ENCODE measurements at regions not wholly inside any gene's neighbourhood (a gene's known extent, or its start where the extent isn't known, plus 50 kb on each side); places are given as distances from the start of the nearest gene placed in this dataset.

DNA sequence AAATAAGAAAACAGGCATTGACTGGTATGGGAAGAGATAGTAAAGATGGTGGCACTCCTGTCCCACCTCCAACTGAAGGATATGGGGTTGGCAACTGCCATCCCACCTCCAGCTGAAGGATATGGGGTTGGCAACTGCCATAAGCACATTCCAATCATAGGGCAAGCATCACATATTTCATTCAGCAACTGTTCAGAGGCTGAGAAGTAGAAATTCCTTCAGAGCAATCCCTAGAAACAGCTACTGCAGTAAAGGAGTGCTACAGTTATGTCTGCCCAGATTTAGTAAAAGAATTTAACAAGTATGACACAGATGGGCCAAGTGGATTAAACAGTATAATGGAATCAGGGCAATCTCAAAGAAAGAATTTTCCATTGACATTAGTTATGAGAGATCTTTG lies 156.8 kb downstream of the IMPG2 start:
- TF ChIP-seq EZH2phosphoT487 (IDR thresholded peaks at IDR 0.05; ENCODE audit: low read length) (no peak), EZH2 (optimal IDR thresholded peaks at IDR 0.05; ENCODE audit: low read depth, low read length) (no peak)
- TF ChIP-seq, protein P1, sequence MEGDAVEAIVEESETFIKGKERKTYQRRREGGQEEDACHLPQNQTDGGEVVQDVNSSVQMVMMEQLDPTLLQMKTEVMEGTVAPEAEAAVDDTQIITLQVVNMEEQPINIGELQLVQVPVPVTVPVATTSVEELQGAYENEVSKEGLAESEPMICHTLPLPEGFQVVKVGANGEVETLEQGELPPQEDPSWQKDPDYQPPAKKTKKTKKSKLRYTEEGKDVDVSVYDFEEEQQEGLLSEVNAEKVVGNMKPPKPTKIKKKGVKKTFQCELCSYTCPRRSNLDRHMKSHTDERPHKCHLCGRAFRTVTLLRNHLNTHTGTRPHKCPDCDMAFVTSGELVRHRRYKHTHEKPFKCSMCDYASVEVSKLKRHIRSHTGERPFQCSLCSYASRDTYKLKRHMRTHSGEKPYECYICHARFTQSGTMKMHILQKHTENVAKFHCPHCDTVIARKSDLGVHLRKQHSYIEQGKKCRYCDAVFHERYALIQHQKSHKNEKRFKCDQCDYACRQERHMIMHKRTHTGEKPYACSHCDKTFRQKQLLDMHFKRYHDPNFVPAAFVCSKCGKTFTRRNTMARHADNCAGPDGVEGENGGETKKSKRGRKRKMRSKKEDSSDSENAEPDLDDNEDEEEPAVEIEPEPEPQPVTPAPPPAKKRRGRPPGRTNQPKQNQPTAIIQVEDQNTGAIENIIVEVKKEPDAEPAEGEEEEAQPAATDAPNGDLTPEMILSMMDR (IDR thresholded peaks at IDR 0.05; ENCODE audit: low read length): no peak
- Histone ChIP-seq H3K4me3 (ENCODE audit: low read length) (no peak overlapping the region), H3K27ac (ENCODE audit: low read length) (no peak overlapping the region), H3K27me3 (replicated peaks; ENCODE audit: insufficient read depth, low read length) (no peaks in the 10 kb centered on the region), H3K4me2 (ENCODE audit: low read depth, low read length) (no peak overlapping the region), H3K9me2 (replicated peaks; ENCODE audit: insufficient read depth, low read length) (no peaks in the 10 kb centered on the region), H3K36me3 (replicated peaks; ENCODE audit: insufficient read depth, low read length) (no peaks in the 10 kb centered on the region), H3K9ac (ENCODE audit: low read length) (no peak overlapping the region), H3K79me2 (ENCODE audit: low read length) (no peaks in the 10 kb centered on the region), H3F3A (ENCODE audit: insufficient read depth, low read length) (no peaks in the 10 kb centered on the region), H3K9me3 (replicated peaks; ENCODE audit: insufficient read depth, low read length) (no peaks in the 10 kb centered on the region), H3K4me1 (ENCODE audit: low read length) (no peaks in the 10 kb centered on the region), H2AFZ (ENCODE audit: low read length) (no peak overlapping the region), H4K20me1 (ENCODE audit: insufficient read depth, low read length) (no peaks in the 10 kb centered on the region)
- DNase-seq: no peak

DNA sequence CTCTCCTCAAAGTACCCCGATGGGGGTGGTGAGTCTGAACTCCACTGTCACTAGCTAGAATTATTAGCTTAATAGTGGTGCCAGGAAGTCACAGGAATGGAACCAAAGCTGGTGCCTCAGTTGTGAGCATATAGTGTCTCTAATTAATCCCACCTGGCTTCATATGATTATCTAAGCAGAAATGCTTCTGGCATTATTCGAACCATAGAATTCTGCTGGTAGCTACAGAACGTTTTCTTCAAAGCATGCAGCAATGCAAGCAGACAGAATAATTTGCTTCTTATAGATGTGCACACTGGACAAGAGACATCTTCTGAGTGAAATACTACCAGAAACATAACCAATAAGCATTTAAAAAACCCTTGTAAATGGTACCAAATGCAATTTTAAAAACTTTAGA lies 160.9 kb downstream of the IMPG2 start:
- Histone ChIP-seq H3K4me1 (ENCODE audit: low read length) (no peaks in the 10 kb centered on the region), H3K36me3 (replicated peaks; ENCODE audit: insufficient read depth, low read length) (no peaks in the 10 kb centered on the region), H3K9ac (ENCODE audit: low read length) (no peak overlapping the region), H2AFZ (ENCODE audit: low read length) (no peak overlapping the region), H3K4me3 (ENCODE audit: low read length) (no peak overlapping the region), H3F3A (ENCODE audit: insufficient read depth, low read length) (no peaks in the 10 kb centered on the region), H4K20me1 (ENCODE audit: insufficient read depth, low read length) (no peaks in the 10 kb centered on the region), H3K9me2 (replicated peaks; ENCODE audit: insufficient read depth, low read length) (no peaks in the 10 kb centered on the region), H3K4me2 (ENCODE audit: low read depth, low read length) (no peak overlapping the region), H3K79me2 (ENCODE audit: low read length) (no peaks in the 10 kb centered on the region), H3K27me3 (replicated peaks; ENCODE audit: insufficient read depth, low read length) (no peaks in the 10 kb centered on the region), H3K27ac (ENCODE audit: low read length) (no peak overlapping the region), H3K9me3 (replicated peaks; ENCODE audit: insufficient read depth, low read length) (no peaks in the 10 kb centered on the region)
- TF ChIP-seq, protein P1 (IDR thresholded peaks at IDR 0.05; ENCODE audit: low read length): no peak
- TF ChIP-seq EZH2 (optimal IDR thresholded peaks at IDR 0.05; ENCODE audit: low read depth, low read length) (no peak), EZH2phosphoT487 (IDR thresholded peaks at IDR 0.05; ENCODE audit: low read length) (no peak)
- DNase-seq: no peak

DNA sequence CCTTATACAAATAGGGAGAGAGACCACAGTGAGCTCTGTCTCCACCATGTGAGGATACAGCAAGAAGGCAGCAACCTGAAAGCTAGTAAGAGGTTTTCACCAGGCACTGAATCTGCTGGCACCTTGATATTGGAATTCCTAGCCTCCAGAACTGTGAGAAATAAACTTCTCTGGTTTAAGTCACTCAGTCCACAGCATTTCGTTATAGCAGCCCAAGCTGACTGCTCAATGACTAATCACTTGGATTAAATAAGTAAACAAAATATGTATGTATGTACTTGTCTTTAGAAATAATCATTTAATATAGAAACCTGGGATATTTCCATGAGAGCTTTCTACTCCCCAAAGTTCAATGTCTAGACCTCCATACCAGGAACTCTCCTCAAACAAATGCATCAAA lies 162.0 kb downstream of the IMPG2 start:
- Histone ChIP-seq H3K9me3 (replicated peaks; ENCODE audit: insufficient read depth, low read length) (no peaks in the 10 kb centered on the region), H3K4me1 (ENCODE audit: low read length) (no peaks in the 10 kb centered on the region), H4K20me1 (ENCODE audit: insufficient read depth, low read length) (no peaks in the 10 kb centered on the region), H3K4me2 (ENCODE audit: low read depth, low read length) (no peak overlapping the region), H3K9me2 (replicated peaks; ENCODE audit: insufficient read depth, low read length) (no peaks in the 10 kb centered on the region), H3K9ac (ENCODE audit: low read length) (no peak overlapping the region), H3K4me3 (ENCODE audit: low read length) (no peak overlapping the region), H3K27ac (ENCODE audit: low read length) (no peak overlapping the region), H3K36me3 (replicated peaks; ENCODE audit: insufficient read depth, low read length) (no peaks in the 10 kb centered on the region), H3F3A (ENCODE audit: insufficient read depth, low read length) (no peaks in the 10 kb centered on the region), H3K27me3 (replicated peaks; ENCODE audit: insufficient read depth, low read length) (no peaks in the 10 kb centered on the region), H3K79me2 (ENCODE audit: low read length) (no peaks in the 10 kb centered on the region), H2AFZ (ENCODE audit: low read length) (no peak overlapping the region)
- TF ChIP-seq EZH2phosphoT487 (IDR thresholded peaks at IDR 0.05; ENCODE audit: low read length) (no peak), EZH2 (optimal IDR thresholded peaks at IDR 0.05; ENCODE audit: low read depth, low read length) (no peak)
- TF ChIP-seq, protein P1 (IDR thresholded peaks at IDR 0.05; ENCODE audit: low read length): no peak
- no peak for DNase-seq

Measured in MM.1S (cell line).